Fibroblast of pulmonary artery (primary cell): ENCODE measurements at regions not wholly inside any gene's neighbourhood (a gene's known extent, or its start where the extent isn't known, plus 50 kb on each side); places are given as distances from the start of the nearest gene placed in this dataset.
A peak's percentile ranks its signal among the peaks of the same experiment; 100 is the strongest.

Experiments used
- DNase-seq: peaks from one replicate; pipeline ENCODE4 v3.0.0-alpha.2; 2010; ENCODE audit warnings: low read depth
- H3K4me3 ChIP-seq: replicated peaks from 2 replicates; pipeline ENCODE4 v1.5.1; 2011; ENCODE audit warnings: low read depth, mild to moderate bottlenecking, control low read depth, low read length, moderate library complexity
- TF ChIP-seq, protein P1 (sequence below): IDR thresholded peaks from 2 replicates; pipeline ENCODE4 v1.5.1; 2011; ENCODE audit warnings: mild to moderate bottlenecking, control low read depth, low read length, inconsistent platforms; ENCODE audit errors: missing control alignments

DNA sequence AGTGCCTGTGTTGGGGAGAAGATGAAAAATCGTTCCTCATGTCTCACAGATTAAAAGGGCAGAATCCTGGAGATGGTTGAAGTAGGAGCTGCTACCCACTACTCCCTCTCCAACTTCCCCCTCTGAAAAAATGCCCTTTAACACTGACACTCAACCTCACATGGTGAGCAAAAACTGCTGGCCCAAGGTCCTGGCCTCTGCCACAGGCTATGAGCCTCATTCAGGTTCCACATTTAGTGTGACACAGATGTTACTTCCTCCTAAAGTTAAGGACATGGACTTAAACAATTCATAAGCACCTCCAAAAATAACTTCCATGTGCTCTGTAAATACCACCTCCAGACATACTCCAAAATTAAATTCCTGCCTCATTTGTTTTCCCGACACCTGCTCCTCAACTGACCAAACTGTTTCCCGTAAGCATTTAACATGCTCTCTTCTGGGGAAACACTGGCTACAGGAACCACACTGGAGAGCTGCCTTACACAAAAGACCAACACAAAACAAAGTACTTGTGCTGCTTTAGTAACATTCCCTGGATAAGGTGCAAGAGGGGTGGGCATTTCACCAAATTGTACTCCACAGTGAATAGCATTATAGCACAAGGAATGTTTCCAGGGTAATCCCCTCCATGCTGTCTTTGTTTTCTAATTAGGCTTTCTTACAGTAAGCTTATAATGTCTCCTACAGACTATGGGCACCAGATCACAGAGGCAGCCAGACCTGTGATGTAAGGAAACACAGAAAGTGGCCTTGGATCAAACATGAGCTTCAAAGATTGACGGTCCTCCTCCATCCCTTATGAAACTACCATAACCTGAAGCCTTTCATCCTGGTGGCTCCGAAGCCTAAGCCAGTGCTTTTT is 57.0 kb downstream of the PHLDA1 start:
- no peak for DNase-seq

GRCh38 chr12:75971253-75971652 is 60.3 kb downstream of the PHLDA1 start:
- DNase-seq = no peak
- H3K4me3 ChIP-seq = no peak overlapping the region
- TF ChIP-seq, protein P1, sequence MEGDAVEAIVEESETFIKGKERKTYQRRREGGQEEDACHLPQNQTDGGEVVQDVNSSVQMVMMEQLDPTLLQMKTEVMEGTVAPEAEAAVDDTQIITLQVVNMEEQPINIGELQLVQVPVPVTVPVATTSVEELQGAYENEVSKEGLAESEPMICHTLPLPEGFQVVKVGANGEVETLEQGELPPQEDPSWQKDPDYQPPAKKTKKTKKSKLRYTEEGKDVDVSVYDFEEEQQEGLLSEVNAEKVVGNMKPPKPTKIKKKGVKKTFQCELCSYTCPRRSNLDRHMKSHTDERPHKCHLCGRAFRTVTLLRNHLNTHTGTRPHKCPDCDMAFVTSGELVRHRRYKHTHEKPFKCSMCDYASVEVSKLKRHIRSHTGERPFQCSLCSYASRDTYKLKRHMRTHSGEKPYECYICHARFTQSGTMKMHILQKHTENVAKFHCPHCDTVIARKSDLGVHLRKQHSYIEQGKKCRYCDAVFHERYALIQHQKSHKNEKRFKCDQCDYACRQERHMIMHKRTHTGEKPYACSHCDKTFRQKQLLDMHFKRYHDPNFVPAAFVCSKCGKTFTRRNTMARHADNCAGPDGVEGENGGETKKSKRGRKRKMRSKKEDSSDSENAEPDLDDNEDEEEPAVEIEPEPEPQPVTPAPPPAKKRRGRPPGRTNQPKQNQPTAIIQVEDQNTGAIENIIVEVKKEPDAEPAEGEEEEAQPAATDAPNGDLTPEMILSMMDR = no peak

More for the DNA sequence above, 57.0 kb downstream of the PHLDA1 start:
- TF ChIP-seq, protein P1 = no peak
- H3K4me3 ChIP-seq = no peak overlapping the region

GRCh38 chr12:75970310-75970709 is 61.3 kb downstream of the PHLDA1 start:
- H3K4me3 ChIP-seq = no peak overlapping the region
- no peak for DNase-seq
- TF ChIP-seq, protein P1 = no peak

GRCh38 chr12:75969768-75970167 is 61.8 kb downstream of the PHLDA1 start:
- peak; percentile 41 for DNase-seq
- TF ChIP-seq, protein P1 = no peak
- H3K4me3 ChIP-seq = no peak overlapping the region

GRCh38 chr12:75965661-75966060 is 65.9 kb downstream of the PHLDA1 start:
- TF ChIP-seq, protein P1 = no peak
- no peak for DNase-seq
- no peak overlapping the region for H3K4me3 ChIP-seq

- H3K4me3 ChIP-seq = no peak overlapping the region
- DNase-seq = no peak
- TF ChIP-seq, protein P1 = no peak
Measured at GRCh38 chr12:75964150-75964549, 67.4 kb downstream of the PHLDA1 start.

DNA sequence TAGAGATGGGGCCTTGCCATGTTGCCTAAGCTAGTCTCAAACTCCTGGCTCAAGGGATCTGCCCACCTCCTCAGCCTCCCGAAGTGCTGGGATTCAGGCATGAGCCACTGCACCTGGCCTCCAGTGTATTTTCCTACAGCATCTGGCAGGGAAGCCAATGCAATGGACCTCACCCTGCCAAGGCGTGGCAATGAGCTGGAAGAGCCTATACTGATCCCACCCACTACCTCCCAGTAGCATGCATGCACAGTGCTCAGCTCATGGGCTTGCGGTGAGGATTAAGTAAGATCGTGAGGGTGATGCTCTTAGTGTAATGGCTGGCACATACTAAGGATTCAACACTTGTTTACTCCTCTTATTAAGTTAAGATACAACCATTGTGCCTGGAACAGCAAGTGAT is 69.7 kb downstream of the PHLDA1 start:
- H3K4me3 ChIP-seq = no peak overlapping the region
- no peak for DNase-seq
- TF ChIP-seq, protein P1 = no peak
